GM21390 (cell line): ENCODE measurements at regions not wholly inside any gene's neighbourhood (a gene's known extent, or its start where the extent isn't known, plus 50 kb on each side); places are given as distances from the start of the nearest gene placed in this dataset.

Source experiments
- ATAC-seq: cut with Tn5 transposase; IDR thresholded peaks from one replicate; pipeline ENCODE4 v1.9.1; 2021; ENCODE audit not compliant: unreplicated experiment

DNA sequence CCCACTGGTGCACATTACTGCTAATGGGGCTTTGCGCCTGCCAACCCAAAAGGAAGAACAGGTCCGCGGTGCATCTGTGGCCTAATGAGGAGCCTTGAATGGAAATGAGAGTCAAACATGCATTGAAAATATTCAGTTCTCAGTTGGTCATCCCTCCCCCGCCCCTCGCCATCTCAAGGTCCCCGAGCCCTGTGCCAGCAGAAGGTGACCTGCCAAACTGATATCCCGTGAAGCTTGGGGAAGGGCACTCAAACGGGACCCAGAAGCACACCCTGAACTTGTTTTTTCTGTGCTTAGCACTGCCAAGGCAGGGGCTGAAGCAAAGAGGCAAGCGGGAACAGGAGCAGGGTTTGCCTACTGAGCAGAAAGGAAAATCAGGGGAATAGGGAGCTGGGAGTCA is 67.9 kb upstream of the ZNF648 start:
- no peak for ATAC-seq

DNA sequence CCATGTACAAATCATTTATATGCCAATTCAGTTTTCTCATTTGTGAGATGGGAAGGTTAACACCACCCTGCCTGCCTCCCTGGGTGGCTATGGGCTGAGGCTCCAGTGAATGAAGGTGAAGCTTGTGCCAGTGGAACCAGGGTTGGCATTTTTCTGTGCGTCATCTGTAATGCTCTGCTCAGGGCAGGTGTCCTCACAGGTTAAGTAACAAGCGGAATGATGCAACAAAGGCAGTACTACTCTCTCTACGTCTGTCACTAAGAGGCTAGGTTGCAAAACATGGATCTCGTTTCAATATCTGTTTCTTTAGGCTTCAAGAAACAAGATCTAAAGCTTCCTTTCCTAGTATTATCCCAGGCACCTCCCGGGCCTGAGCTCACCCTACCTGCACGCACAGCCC is 67.0 kb upstream of the ZNF648 start:
- ATAC-seq, result no peak

DNA sequence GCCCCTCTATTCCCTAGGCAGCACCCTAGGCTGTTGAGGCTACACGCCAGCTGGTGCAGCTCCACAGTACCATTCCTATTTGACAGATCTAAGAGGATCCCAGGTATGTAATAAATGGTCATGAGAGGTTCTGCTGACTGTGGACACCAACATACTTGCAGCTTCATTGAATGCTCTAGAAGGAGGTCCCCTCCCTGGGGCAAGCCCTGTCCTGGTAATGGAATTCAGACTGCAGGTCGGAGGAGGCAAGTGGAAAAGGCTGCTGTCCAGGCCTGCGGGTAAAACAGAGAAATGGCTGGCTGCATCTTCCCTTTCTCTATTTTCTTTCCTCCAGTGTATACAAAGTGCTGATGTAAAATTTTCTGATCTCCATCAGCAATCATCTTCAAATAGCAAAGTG is 66.1 kb upstream of the ZNF648 start:
- ATAC-seq, result no peak

DNA sequence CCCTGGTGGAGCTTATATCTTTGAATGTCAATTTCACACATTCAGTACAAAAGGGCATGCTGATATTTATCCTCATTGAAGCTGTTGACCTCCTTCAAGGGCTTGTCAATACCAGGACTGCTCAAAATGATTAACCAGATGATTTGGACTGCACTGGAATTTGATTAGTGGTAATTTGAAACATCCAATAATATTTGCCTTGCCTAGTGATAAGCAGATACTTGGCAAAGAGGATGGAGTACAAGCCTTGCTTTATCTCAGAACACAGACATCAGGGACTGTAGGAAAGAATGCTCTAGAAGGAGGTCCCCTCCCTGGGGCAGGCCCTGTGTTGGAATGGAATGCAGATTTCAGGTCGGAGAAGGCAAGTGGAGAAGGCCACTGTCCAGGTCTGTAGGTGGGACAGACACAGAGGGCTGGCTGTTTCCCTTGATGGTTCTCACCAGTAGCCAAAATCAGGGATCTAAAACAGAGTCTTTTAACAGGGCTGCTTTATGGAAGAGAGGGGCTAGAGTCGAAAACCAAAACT is 64.8 kb upstream of the ZNF648 start:
- no peak for ATAC-seq

DNA sequence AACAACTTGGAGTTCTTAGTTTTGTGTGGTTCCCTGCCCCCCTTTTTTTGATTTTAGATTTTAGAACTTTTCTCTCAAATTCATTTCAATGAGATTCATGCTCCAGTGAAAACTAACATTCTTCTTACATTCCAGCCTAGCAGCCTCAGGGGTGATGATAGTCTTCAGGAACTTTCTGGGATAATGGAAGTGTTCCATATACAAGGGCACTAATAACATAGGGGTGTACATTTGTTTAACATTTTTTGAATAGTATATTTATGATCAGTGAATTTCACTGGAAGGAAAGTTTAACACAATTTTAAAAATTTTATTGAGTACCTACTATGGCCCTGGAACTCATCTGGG is 61.4 kb upstream of the ZNF648 start:
- ATAC-seq, result no peak

DNA sequence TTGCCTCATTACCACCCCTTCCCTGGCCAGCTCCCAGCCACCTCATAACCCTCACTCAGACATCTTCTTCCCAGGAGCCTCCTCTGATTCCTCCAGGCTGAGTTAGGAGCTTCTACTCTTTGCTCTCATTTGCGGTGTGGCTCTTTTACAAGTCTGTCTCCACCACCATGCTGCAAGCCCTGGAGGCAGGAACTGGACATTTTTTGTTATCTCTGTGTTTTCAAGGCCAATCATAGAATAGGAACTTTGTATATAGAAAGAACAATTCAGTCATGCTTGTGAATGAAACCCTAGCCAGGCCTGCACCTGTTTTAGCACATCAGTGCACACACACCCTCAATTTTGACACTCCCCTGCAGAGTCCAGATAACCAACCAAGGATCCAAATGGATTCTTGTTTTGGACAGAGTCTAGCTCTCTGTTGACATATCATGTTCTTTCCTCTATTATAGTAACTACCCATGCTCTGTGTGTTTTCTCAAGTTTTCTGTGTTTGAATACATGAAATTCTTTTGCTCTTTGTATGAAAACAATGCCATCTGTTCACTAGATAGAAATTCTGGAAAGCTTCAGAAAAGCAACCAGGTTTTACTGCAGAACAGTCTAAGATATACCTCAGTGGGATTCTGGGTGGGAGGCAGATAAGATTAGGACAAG is 60.9 kb upstream of the ZNF648 start:
- no peak for ATAC-seq

DNA sequence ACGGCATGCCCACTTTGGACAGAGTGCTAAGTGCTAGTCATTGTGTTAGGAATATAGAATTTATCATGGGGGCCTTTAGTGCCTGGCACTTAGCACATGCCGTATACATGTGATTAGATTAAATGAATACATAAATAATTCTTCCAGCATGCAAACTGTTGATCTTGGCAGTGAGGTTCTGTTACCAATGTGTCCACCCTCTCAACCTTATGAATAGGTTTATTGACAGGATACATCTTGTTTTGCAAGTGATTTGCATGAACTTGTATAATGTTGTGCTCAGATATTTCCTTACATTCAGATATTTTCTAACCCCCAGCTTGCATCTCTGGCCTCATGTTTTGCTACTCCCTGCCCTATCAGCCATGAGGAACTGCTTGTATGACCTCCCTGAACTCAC is 60.3 kb upstream of the ZNF648 start:
- no peak for ATAC-seq

DNA sequence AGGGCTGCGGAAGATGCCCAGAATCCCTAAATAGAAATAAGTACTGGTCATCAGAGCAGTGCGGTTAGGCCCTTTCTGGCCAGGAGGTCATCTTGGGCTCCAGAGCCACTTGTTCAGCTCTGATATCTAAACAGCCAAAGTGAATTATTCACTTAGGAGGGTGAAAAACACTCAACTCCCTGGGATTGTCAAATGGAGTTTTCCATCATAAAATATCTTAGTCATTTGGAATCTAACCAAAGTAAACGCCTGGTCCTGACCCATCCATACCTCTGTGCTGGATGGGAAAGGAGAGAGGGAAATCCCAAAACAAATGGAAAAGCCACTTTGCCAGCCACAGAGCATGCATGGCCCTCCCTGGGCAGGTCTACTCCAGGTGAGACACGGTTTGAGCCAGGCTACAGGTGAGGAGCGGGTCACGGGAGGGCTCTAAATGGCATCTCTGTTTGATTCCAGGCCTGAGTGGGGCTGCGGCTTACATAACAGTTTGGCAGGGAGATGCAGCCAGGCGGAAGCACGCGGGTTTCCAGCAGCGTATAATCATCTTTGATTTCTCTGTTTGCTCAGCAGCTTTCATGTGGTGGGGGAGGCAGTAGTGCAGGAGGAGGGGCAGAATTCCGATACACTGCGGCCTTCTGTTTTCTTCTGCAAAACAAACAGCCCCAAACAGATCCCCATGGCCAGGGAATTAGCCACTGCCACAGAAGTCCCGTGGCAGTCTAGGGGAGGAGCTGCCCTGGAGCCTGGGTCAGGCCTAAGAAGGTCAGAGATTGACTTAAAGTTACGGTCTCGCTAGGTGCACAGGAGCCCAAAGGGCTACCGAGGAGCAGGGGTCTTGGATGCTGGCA is 59.1 kb upstream of the ZNF648 start:
- ATAC-seq, result no peak

DNA sequence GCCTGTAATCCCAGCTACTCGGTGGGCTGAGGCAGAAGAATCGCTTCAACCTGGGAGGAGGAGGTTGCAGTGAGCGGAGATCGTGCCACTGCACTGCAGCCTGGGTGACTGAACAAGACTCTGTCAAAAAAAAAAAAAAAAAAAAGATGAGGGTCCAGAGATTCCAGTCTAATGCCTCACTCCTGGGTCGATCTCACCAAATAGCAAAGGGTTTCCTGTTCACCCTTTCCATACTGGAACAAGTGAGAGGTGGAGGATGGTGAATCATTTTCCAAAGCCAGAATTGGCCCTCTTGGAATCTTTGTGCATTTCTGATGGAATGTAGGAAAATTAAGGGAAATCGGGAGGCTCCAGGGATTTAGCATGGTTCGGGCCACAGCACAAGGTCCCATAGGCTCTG is 58.1 kb upstream of the ZNF648 start:
- no peak for ATAC-seq

DNA sequence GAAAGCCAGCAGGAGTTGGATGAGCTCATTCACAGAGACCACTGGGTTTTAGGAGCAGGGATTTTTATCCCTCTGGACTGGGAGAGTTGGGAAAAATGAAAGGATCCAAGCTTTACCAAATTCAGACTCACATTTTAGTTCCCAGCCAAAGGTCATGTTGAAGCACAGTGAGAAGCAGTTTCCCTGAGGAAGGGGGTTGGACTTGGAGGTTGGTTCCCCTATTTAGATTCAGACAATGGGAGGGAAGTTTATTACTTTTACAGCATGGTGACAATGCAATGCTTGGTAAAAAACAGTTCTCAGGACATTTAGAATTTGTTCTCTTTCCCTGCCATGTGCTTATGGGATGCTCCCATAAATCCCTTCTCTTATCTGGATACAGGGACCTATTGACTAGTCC is 57.3 kb upstream of the ZNF648 start:
- ATAC-seq, result no peak

DNA sequence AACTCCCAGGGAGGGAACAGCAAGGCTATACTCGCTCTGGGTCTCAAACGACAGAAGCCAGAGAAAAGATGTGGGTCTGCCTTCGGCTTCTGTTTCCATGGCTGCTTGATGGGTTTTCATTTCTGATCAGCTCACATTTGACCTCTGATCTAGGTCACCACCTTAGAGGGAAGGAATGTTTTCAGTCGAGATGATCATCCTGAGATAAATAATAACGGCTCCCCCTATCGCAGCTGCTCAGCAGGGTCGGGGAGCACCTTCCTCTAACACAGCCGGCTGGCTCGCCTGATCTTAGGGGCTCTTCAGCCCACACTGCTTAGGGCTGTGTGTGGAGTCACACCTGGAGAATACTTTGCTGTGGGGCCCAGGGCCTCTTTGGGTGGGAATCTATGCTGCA is 53.1 kb upstream of the ZNF648 start:
- ATAC-seq, result no peak

DNA sequence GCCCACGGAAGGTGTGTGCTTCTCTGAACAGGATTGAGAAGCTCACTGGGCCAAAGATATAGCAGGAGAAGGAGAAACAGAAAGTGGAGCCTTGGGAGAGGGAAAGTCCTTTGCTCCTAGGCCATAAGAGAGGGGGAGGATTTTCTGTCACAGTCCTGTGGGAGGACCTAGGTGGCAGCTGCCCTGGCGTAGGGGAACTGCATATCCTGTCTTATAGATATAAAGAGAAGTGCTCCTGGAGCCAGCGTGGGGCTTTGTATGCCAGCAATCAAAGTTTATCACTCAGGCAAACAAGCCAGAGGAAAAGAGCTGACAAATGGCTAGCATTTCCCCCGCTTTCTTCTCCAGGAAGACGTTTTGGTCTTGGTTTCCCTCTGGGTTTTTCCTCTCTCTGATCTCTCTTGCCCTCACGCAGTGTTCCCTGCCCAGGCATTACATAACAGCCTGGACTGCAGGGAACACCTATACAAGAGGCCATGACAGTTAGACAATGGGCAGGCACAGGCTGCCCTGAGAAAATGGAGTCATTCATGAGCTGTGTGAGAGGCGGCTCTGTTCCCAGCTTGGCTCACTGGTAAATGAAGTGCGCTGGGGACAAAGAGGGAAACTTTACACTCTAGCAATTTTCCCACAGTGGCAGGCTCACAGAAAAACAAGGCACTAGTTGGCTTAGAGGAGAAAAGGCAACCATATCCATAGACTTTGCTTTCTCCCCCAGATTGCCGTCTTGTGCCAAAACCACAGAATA is 52.5 kb upstream of the ZNF648 start:
- ATAC-seq, result no peak

DNA sequence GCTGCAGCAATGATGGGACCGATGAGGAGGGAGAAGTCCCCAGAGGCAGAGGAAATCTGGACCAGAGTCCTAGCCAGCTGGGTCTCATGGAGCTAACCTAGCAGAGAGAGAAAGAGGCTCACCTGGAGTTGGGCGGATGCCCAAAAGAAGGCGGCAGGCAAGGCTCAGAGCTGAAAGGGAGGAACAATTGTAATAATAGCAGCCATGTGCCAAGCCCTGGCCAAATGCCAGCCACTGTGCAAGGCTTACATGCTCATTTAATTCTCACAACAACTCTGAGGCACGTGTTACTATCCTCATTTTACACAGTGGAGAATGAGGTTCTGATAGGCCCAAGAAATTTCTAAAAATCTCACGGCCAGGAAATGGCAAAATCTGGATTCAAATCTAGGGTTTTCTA is 50.0 kb upstream of the ZNF648 start:
- ATAC-seq, result no peak
